SK-N-SH treated with all-trans-retinoic acid at 6 μM for 48 hours (cell line): ENCODE measurements at regions not wholly inside any gene's neighbourhood (a gene's known extent, or its start where the extent isn't known, plus 50 kb on each side); places are given as distances from the start of the nearest gene placed in this dataset.

Source experiments
- ATAC-seq: fragments of 200-7000 bp; cut with Tn5 transposase; 3 replicates; pipeline ENCODE4 v1.9.1; 2020; ENCODE audit warnings: mild to moderate bottlenecking, moderate library complexity
- ARNTL ChIP-seq: fragments of 450-650 bp; formaldehyde crosslinking; IDR thresholded peaks from 2 replicates; pipeline ENCODE4 v1.5.0; 2020; ENCODE audit warnings: low read depth, mild to moderate bottlenecking, moderate library complexity, borderline replicate concordance
- BACH2 ChIP-seq: fragments of 250-450 bp; sonication (Bioruptor Pico); IDR thresholded peaks from 2 replicates; pipeline ENCODE4 v1.9.0; 2021; ENCODE audit warnings: mild to moderate bottlenecking, borderline replicate concordance
- CSDC2 ChIP-seq: fragments of 250-450 bp; sonication (Bioruptor Pico); IDR thresholded peaks from 2 replicates; pipeline ENCODE4 v1.5.0; 2020; ENCODE audit warnings: mild to moderate bottlenecking, moderate library complexity
- ESRRG ChIP-seq: fragments of 250-450 bp; sonication (Bioruptor Pico); IDR thresholded peaks from 2 replicates; pipeline ENCODE4 v1.6.1; 2021; ENCODE audit warnings: mild to moderate bottlenecking
- GLIS3 ChIP-seq: fragments of 250-450 bp; sonication (Bioruptor Pico); IDR thresholded peaks from 2 replicates; pipeline ENCODE4 v1.5.0; 2020; ENCODE audit warnings: mild to moderate bottlenecking, moderate library complexity
- ISL1 ChIP-seq: fragments of 250-450 bp; sonication (Bioruptor Pico); IDR thresholded peaks from 2 replicates; pipeline ENCODE4 v2.1.2; 2022; ENCODE audit warnings: mild to moderate bottlenecking, moderate library complexity
- OSR1 ChIP-seq: fragments of 250-450 bp; sonication (Bioruptor Pico); IDR thresholded peaks from 2 replicates; pipeline ENCODE4 v1.8.0; 2022; ENCODE audit warnings: moderate library complexity, mild to moderate bottlenecking, inconsistent platforms
- PPARA ChIP-seq: fragments of 250-450 bp; sonication (Bioruptor Pico); IDR thresholded peaks from 2 replicates; pipeline ENCODE4 v1.5.0; 2020; ENCODE audit warnings: mild to moderate bottlenecking, borderline replicate concordance
- RARB ChIP-seq: fragments of 250-450 bp; sonication (Bioruptor Pico); IDR thresholded peaks from 2 replicates; pipeline ENCODE4 v1.8.0; 2021; ENCODE audit warnings: mild to moderate bottlenecking, moderate library complexity
- TCF4 ChIP-seq: fragments of 250-450 bp; sonication (Bioruptor Pico); IDR thresholded peaks from 2 replicates; pipeline ENCODE4 v1.8.0; 2021; ENCODE audit warnings: mild to moderate bottlenecking, moderate library complexity, borderline replicate concordance
- TOX ChIP-seq: fragments of 250-450 bp; sonication (Bioruptor Pico); IDR thresholded peaks from 2 replicates; pipeline ENCODE4 v1.8.0; 2021; ENCODE audit warnings: mild to moderate bottlenecking, moderate library complexity, borderline replicate concordance
- ZC3H10 ChIP-seq: fragments of 250-450 bp; sonication (Bioruptor Pico); IDR thresholded peaks from 2 replicates; pipeline ENCODE4 v1.5.1; 2021; ENCODE audit warnings: mild to moderate bottlenecking, moderate library complexity
- ZFP3 ChIP-seq: fragments of 250-450 bp; sonication (Bioruptor Pico); IDR thresholded peaks from 2 replicates; pipeline ENCODE4 v1.5.0; 2020; ENCODE audit warnings: mild to moderate bottlenecking, moderate library complexity
- ZFP30 ChIP-seq: fragments of 450-650 bp; formaldehyde crosslinking; IDR thresholded peaks from 2 replicates; pipeline ENCODE4 v1.5.0; 2022; ENCODE audit warnings: mild to moderate bottlenecking, moderate library complexity
- ZNF565 ChIP-seq: fragments of 450-650 bp; formaldehyde crosslinking; conservative IDR thresholded peaks from 2 replicates; pipeline ENCODE4 v1.5.0; 2020; ENCODE audit warnings: low read depth, mild to moderate bottlenecking, moderate library complexity
- ZNF70 ChIP-seq: fragments of 450-650 bp; formaldehyde crosslinking; IDR thresholded peaks from 2 replicates; pipeline ENCODE4 v1.5.0; 2020; ENCODE audit warnings: mild to moderate bottlenecking, moderate library complexity
- TF ChIP-seq, protein P1 (sequence below): fragments of 250-450 bp; sonication (Bioruptor Pico); IDR thresholded peaks from 2 replicates; pipeline ENCODE4 v1.5.1; 2021; ENCODE audit warnings: mild to moderate bottlenecking, moderate library complexity
- TF ChIP-seq, protein P2 (sequence below): fragments of 250-450 bp; sonication (Bioruptor Pico); IDR thresholded peaks from 2 replicates; pipeline ENCODE4 v1.8.0; 2020; ENCODE audit warnings: mild to moderate bottlenecking, moderate library complexity, borderline replicate concordance
- TF ChIP-seq, protein P3 (sequence below): fragments of 250-450 bp; sonication (Bioruptor Pico); IDR thresholded peaks from 2 replicates; pipeline ENCODE4 v1.8.0; 2021; ENCODE audit warnings: low read depth, mild to moderate bottlenecking, moderate library complexity, borderline replicate concordance
- TF ChIP-seq, protein P4 (sequence below): fragments of 250-450 bp; sonication (Bioruptor Pico); IDR thresholded peaks from 2 replicates; pipeline ENCODE4 v1.5.1; 2020; ENCODE audit warnings: low read depth, mild to moderate bottlenecking, moderate library complexity
- TF ChIP-seq, protein P5 (sequence below): fragments of 250-450 bp; sonication (Bioruptor Pico); IDR thresholded peaks from 2 replicates; pipeline ENCODE4 v1.5.0; 2020; ENCODE audit warnings: mild to moderate bottlenecking, moderate library complexity

DNA sequence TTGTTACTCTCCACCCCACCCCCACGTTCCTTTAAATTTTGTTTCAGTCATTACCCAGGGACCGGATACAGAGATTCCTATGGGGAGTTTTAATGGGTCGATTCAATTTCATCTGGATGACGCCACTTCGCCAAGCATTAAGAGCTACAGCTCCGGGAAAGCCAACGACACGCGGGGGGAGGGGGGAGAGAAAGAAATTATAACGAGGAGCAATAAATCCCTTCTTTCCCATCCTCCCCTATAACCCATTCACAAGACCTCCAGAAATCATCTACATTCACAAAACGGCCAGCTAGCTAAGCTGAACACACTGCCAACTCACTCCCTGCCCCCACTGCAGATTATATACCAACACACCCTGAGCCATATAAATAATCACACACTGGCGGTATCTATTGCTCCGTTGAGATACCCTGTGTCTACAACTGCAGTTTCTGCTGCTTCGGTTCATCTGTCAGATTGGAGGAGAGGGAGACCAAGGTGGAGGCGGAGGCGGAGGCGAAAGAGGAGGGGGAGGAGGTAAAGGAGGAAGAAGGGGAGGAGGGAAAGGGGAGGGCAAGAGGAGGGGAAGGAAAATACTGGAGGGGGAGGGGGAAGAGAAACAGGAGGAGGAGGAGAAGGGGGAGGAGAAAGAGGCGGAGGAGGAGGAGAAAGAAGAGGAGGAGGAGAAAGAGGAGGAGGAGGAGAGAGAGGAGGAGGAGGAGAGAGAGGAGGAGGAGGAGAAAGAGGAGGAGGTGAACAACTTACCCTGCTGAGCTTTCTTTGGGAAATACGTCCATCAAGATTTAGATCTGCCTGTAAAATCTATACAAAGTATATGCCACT lies 113.9 kb upstream of the VAMP7 start:
- no peak for TF ChIP-seq ZNF70 (CRISPR knock-in tag)
- no peak for TF ChIP-seq RARB
- no peak for TF ChIP-seq ESRRG (CRISPR knock-in tag)
- no peak for TF ChIP-seq ZFP3
- TF ChIP-seq TCF4: no peak
- TF ChIP-seq, protein P1, sequence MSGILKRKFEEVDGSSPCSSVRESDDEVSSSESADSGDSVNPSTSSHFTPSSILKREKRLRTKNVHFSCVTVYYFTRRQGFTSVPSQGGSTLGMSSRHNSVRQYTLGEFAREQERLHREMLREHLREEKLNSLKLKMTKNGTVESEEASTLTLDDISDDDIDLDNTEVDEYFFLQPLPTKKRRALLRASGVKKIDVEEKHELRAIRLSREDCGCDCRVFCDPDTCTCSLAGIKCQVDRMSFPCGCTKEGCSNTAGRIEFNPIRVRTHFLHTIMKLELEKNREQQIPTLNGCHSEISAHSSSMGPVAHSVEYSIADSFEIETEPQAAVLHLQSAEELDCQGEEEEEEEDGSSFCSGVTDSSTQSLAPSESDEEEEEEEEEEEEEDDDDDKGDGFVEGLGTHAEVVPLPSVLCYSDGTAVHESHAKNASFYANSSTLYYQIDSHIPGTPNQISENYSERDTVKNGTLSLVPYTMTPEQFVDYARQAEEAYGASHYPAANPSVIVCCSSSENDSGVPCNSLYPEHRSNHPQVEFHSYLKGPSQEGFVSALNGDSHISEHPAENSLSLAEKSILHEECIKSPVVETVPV (CRISPR knock-in tag): no peak
- TF ChIP-seq, protein P2, sequence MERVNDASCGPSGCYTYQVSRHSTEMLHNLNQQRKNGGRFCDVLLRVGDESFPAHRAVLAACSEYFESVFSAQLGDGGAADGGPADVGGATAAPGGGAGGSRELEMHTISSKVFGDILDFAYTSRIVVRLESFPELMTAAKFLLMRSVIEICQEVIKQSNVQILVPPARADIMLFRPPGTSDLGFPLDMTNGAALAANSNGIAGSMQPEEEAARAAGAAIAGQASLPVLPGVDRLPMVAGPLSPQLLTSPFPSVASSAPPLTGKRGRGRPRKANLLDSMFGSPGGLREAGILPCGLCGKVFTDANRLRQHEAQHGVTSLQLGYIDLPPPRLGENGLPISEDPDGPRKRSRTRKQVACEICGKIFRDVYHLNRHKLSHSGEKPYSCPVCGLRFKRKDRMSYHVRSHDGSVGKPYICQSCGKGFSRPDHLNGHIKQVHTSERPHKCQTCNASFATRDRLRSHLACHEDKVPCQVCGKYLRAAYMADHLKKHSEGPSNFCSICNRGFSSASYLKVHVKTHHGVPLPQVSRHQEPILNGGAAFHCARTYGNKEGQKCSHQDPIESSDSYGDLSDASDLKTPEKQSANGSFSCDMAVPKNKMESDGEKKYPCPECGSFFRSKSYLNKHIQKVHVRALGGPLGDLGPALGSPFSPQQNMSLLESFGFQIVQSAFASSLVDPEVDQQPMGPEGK (CRISPR knock-in tag): no peak
- no peak for TF ChIP-seq ISL1 (CRISPR knock-in tag)
- no peak for TF ChIP-seq ZC3H10 (CRISPR knock-in tag)
- TF ChIP-seq, protein P3, sequence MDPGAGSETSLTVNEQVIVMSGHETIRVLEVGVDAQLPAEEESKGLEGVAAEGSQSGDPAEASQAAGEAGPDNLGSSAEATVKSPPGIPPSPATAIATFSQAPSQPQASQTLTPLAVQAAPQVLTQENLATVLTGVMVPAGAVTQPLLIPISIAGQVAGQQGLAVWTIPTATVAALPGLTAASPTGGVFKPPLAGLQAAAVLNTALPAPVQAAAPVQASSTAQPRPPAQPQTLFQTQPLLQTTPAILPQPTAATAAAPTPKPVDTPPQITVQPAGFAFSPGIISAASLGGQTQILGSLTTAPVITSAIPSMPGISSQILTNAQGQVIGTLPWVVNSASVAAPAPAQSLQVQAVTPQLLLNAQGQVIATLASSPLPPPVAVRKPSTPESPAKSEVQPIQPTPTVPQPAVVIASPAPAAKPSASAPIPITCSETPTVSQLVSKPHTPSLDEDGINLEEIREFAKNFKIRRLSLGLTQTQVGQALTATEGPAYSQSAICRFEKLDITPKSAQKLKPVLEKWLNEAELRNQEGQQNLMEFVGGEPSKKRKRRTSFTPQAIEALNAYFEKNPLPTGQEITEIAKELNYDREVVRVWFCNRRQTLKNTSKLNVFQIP: no peak
- no peak for TF ChIP-seq BACH2
- TF ChIP-seq TOX: no peak
- no peak for TF ChIP-seq CSDC2
- no peak for TF ChIP-seq PPARA (CRISPR knock-in tag)
- TF ChIP-seq, protein P4, sequence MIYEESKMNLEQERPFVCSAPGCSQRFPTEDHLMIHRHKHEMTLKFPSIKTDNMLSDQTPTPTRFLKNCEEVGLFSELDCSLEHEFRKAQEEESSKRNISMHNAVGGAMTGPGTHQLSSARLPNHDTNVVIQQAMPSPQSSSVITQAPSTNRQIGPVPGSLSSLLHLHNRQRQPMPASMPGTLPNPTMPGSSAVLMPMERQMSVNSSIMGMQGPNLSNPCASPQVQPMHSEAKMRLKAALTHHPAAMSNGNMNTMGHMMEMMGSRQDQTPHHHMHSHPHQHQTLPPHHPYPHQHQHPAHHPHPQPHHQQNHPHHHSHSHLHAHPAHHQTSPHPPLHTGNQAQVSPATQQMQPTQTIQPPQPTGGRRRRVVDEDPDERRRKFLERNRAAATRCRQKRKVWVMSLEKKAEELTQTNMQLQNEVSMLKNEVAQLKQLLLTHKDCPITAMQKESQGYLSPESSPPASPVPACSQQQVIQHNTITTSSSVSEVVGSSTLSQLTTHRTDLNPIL (CRISPR knock-in tag): no peak
- TF ChIP-seq GLIS3: no peak
- no peak for TF ChIP-seq ZFP30 (CRISPR knock-in tag)
- TF ChIP-seq ARNTL (CRISPR knock-in tag): no peak
- no peak for TF ChIP-seq OSR1 (CRISPR knock-in tag)
- ATAC-seq: peak; percentile 76

DNA sequence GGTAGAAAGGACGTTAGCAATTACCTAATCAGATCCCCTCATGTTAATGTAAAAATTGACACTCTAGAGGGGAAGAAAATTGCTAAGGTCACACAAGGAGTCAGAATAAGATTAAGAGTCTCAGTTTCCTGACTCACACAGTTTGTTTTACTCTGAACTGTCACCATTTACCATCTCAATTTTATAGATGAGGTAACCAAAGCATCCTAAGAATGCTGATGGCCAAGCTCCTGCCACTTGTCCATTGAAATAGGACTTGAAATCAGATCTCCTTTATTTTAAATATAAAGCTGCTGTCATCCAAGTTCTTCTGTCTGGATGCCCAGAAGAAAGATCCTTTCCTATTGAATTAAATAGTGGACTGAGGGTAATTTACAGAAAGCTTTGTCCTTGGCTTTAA lies 114.8 kb upstream of the VAMP7 start:
- TF ChIP-seq ISL1 (CRISPR knock-in tag): peak; percentile 43; the same call in 1 of the 2 replicates
- TF ChIP-seq, protein P4 (CRISPR knock-in tag): peak; percentile 40; the same call in 1 of the 2 replicates
- no peak for TF ChIP-seq TCF4

DNA sequence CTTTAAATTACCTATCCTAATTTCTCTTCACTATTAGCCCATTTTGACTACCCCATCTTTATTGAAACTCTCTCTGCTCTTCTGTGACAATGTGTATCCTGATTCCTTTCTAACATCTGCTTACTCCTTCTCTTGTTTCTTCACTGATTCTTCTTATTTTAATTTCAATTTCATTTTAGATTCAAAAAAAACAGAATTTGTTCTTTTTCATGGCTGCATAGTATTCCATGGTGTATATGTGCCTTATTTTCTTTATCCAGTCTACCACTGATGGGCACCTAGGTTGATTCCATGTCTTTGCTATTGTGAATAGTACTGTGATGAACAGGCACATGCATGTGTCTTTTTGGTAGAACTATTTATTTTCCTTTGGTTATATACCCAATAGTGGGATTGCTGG lies 120.0 kb upstream of the VAMP7 start:
- ATAC-seq: no peak
- TF ChIP-seq ZNF565 (CRISPR knock-in tag) (no peak), ZFP3 (no peak), TCF4 (no peak), ESRRG (CRISPR knock-in tag) (no peak), GLIS3 (no peak), PPARA (CRISPR knock-in tag) (no peak), ZFP30 (CRISPR knock-in tag) (no peak)
- TF ChIP-seq, protein P2 (CRISPR knock-in tag): no peak
- TF ChIP-seq, protein P5, sequence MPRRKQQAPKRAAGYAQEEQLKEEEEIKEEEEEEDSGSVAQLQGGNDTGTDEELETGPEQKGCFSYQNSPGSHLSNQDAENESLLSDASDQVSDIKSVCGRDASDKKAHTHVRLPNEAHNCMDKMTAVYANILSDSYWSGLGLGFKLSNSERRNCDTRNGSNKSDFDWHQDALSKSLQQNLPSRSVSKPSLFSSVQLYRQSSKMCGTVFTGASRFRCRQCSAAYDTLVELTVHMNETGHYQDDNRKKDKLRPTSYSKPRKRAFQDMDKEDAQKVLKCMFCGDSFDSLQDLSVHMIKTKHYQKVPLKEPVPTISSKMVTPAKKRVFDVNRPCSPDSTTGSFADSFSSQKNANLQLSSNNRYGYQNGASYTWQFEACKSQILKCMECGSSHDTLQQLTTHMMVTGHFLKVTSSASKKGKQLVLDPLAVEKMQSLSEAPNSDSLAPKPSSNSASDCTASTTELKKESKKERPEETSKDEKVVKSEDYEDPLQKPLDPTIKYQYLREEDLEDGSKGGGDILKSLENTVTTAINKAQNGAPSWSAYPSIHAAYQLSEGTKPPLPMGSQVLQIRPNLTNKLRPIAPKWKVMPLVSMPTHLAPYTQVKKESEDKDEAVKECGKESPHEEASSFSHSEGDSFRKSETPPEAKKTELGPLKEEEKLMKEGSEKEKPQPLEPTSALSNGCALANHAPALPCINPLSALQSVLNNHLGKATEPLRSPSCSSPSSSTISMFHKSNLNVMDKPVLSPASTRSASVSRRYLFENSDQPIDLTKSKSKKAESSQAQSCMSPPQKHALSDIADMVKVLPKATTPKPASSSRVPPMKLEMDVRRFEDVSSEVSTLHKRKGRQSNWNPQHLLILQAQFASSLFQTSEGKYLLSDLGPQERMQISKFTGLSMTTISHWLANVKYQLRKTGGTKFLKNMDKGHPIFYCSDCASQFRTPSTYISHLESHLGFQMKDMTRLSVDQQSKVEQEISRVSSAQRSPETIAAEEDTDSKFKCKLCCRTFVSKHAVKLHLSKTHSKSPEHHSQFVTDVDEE (CRISPR knock-in tag): no peak
- TF ChIP-seq, protein P3: no peak
- TF ChIP-seq, protein P1 (CRISPR knock-in tag): no peak

More for the DNA sequence above, 114.8 kb upstream of the VAMP7 start:
- ATAC-seq: peak; percentile 14
